B cell (primary cell): ENCODE measurements at regions not wholly inside any gene's neighbourhood (a gene's known extent, or its start where the extent isn't known, plus 50 kb on each side); places are given as distances from the start of the nearest gene placed in this dataset.

Experiments used
- EZH2 ChIP-seq: IDR thresholded peaks from 2 replicates; pipeline ENCODE4 v1.6.1; 2012; ENCODE audit warnings: borderline replicate concordance, low read depth, mild to moderate bottlenecking, moderate library complexity, low read length; ENCODE audit not compliant: insufficient read depth, poor library complexity, severe bottlenecking
- TF ChIP-seq, protein P1 (sequence below): fragments of 200-600 bp; IDR thresholded peaks from one replicate; pipeline ENCODE4 v1.8.0; 2022; ENCODE audit warnings: antibody characterized with exemption, mild to moderate bottlenecking

DNA sequence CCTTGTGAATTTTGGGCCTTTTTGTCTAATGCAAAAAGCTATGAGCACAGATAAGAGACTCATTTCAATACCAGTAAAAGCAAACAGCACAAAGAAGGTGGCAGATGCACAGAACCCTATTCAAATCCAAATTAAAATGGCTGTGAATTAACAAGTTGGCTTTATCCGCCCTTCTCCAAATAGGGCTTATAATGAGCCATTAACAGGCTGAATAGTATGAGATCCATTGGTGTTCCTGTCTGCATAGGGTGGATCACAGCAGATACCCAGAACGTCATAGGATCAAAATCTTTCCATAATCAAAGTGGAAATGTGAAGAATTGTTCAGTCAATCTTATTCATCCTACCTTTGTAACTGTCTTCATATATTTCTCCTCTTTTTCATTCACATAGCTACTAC is 282.4 kb upstream of the UMPS start:
- TF ChIP-seq, protein P1, sequence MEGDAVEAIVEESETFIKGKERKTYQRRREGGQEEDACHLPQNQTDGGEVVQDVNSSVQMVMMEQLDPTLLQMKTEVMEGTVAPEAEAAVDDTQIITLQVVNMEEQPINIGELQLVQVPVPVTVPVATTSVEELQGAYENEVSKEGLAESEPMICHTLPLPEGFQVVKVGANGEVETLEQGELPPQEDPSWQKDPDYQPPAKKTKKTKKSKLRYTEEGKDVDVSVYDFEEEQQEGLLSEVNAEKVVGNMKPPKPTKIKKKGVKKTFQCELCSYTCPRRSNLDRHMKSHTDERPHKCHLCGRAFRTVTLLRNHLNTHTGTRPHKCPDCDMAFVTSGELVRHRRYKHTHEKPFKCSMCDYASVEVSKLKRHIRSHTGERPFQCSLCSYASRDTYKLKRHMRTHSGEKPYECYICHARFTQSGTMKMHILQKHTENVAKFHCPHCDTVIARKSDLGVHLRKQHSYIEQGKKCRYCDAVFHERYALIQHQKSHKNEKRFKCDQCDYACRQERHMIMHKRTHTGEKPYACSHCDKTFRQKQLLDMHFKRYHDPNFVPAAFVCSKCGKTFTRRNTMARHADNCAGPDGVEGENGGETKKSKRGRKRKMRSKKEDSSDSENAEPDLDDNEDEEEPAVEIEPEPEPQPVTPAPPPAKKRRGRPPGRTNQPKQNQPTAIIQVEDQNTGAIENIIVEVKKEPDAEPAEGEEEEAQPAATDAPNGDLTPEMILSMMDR, result no peak
- TF ChIP-seq EZH2, result no peak
